IMR-90 (cell line): ENCODE measurements at regions not wholly inside any gene's neighbourhood (a gene's known extent, or its start where the extent isn't known, plus 50 kb on each side); places are given as distances from the start of the nearest gene placed in this dataset.

ENCODE experiments used
- ATAC-seq: fragments of 200-7000 bp; cut with Tn5 transposase; 2 replicates; pipeline ENCODE4 v1.9.1; 2020; ENCODE audit warnings: low read depth, mild to moderate bottlenecking, moderate library complexity
- BruUV-seq: library from RNA; stranded (reverse); fragments of 400-500 nt; replicated peaks from 2 replicates; lab custom pipeline; 2021; lab: Mats Ljungman, UMichigan
- CTCF ChIA-PET: fragments of 300-600 bp; formaldehyde crosslinking; extraction: SDS; loops from one replicate; lab custom pipeline; 2021; ENCODE audit warnings: antibody characterized with exemption; lab: Yijun Ruan, JAX
- POLR2A ChIA-PET: fragments of 300-600 bp; sonication (Branson Sonifier 250); formaldehyde crosslinking; loops from one replicate; lab custom pipeline; 2022; ENCODE audit warnings: antibody characterized with exemption; ENCODE audit not compliant: unreplicated experiment; lab: Charles Lee
- DNase-seq: peaks from one replicate; pipeline ENCODE4 v3.0.0; 2013
- H2AFZ ChIP-seq: replicated peaks from 2 replicates; pipeline ENCODE3; 2013; ENCODE audit warnings: low read length, mild to moderate bottlenecking; ENCODE audit not compliant: poor library complexity
- H2AK5ac ChIP-seq: 2 replicates; pipeline ENCODE4 v1.6.1; 2013; ENCODE audit warnings: low read depth, low read length, inconsistent platforms
- H2AK9ac ChIP-seq: replicated peaks from 2 replicates; pipeline ENCODE3; 2013; ENCODE audit warnings: mild to moderate bottlenecking, low read depth, low read length, moderate library complexity; ENCODE audit not compliant: poor library complexity
- H2BK120ac ChIP-seq: 2 replicates; pipeline ENCODE4 v1.6.1; 2013; ENCODE audit warnings: low read depth, low read length, inconsistent platforms
- H2BK15ac ChIP-seq: 3 replicates; pipeline ENCODE4 v1.6.1; 2013; ENCODE audit warnings: low read depth, low read length, inconsistent platforms
- H2BK20ac ChIP-seq: 2 replicates; pipeline ENCODE4 v1.6.1; 2013; ENCODE audit warnings: low read depth, mild to moderate bottlenecking, inconsistent platforms, low read length, moderate library complexity
- H2BK5ac ChIP-seq: 2 replicates; pipeline ENCODE4 v1.6.1; 2013; ENCODE audit warnings: mild to moderate bottlenecking, low read depth, low read length, inconsistent platforms; ENCODE audit not compliant: poor library complexity, severe bottlenecking
- H3K14ac ChIP-seq: replicated peaks from 2 replicates; pipeline ENCODE4 v1.6.1; 2013; ENCODE audit warnings: low read depth, low read length, inconsistent platforms
- H3K18ac ChIP-seq: 2 replicates; pipeline ENCODE4 v1.6.1; 2013; ENCODE audit warnings: low read depth, low read length, control low read depth
- H3K23ac ChIP-seq: 2 replicates; pipeline ENCODE4 v1.6.1; 2013; ENCODE audit warnings: low read depth, low read length, inconsistent platforms
- H3K27ac ChIP-seq: 2 replicates; pipeline ENCODE4 v1.5.1; 2013; ENCODE audit warnings: mild to moderate bottlenecking, control low read depth, low read length; ENCODE audit not compliant: insufficient read depth
- H3K27me3 ChIP-seq: 2 replicates; pipeline ENCODE4 v1.6.1; 2013; ENCODE audit warnings: low read length; ENCODE audit not compliant: control insufficient read depth, insufficient read depth
- H3K36me3 ChIP-seq: 2 replicates; pipeline ENCODE4 v1.6.1; 2013; ENCODE audit warnings: low read length, mixed read lengths; ENCODE audit not compliant: control insufficient read depth, insufficient read depth
- H3K4ac ChIP-seq: 2 replicates; pipeline ENCODE4 v1.6.1; 2013; ENCODE audit warnings: low read depth, low read length, inconsistent platforms
- H3K4me1 ChIP-seq: 2 replicates; pipeline ENCODE4 v1.6.1; 2013; ENCODE audit warnings: low read length, mixed read lengths; ENCODE audit not compliant: control insufficient read depth, insufficient read depth
- H3K4me2 ChIP-seq: 2 replicates; pipeline ENCODE4 v1.6.1; 2013; ENCODE audit warnings: low read depth, mild to moderate bottlenecking, control low read depth, low read length, moderate library complexity
- H3K4me3 ChIP-seq: 2 replicates; pipeline ENCODE4 v1.5.1; 2013; ENCODE audit warnings: low read depth, mild to moderate bottlenecking, control low read depth, low read length, moderate library complexity; ENCODE audit not compliant: insufficient read depth
- H3K56ac ChIP-seq: 2 replicates; pipeline ENCODE4 v1.6.1; 2013; ENCODE audit warnings: low read length, inconsistent platforms; ENCODE audit not compliant: insufficient read depth; ENCODE audit errors: extremely low read depth
- H3K79me1 ChIP-seq, 2 experiments: 2 replicates each; pipeline ENCODE4 v1.6.1; 2013; ENCODE audit warnings: low read length in 2 of 2, inconsistent platforms in 1 of 2, low read depth in 1 of 2
- H3K9ac ChIP-seq: 2 replicates; pipeline ENCODE4 v1.6.1; 2013; ENCODE audit warnings: low read depth, low read length, control low read depth
- H3K9me1 ChIP-seq: 2 replicates; pipeline ENCODE4 v1.6.1; 2013; ENCODE audit warnings: low read length, inconsistent platforms; ENCODE audit not compliant: insufficient read depth
- H3K9me3 ChIP-seq: 2 replicates; pipeline ENCODE4 v1.6.1; 2013; ENCODE audit warnings: low read length; ENCODE audit not compliant: control insufficient read depth, insufficient read depth
- H4K20me1 ChIP-seq: 2 replicates; pipeline ENCODE4 v1.6.1; 2013; ENCODE audit warnings: low read length, inconsistent platforms; ENCODE audit not compliant: insufficient read depth
- H4K5ac ChIP-seq: 2 replicates; pipeline ENCODE4 v1.6.1; 2013; ENCODE audit warnings: mild to moderate bottlenecking, low read depth, low read length, control low read depth
- H4K8ac ChIP-seq, 2 experiments: 2 replicates each; pipeline ENCODE4 v1.6.1; 2013; ENCODE audit warnings: low read depth in 2 of 2, low read length in 2 of 2, control low read depth in 1 of 2, inconsistent platforms in 1 of 2
- H4K91ac ChIP-seq: 2 replicates; pipeline ENCODE4 v1.6.1; 2013; ENCODE audit warnings: low read depth, low read length, inconsistent platforms; ENCODE audit not compliant: insufficient read depth
- CHD1 ChIP-seq: IDR thresholded peaks from 2 replicates; pipeline ENCODE4 v1.6.1; 2012; ENCODE audit warnings: low read depth, low read length, improper control_type of control experiment
- NFE2L2 ChIP-seq: fragments of 150-350 bp; IDR thresholded peaks from 2 replicates; pipeline ENCODE4 v1.6.1; 2016; ENCODE audit warnings: low read depth, mild to moderate bottlenecking, low read length
- RCOR1 ChIP-seq: IDR thresholded peaks from 2 replicates; pipeline ENCODE4 v1.6.1; 2012; ENCODE audit warnings: mild to moderate bottlenecking, low read length, improper control_type of control experiment; ENCODE audit not compliant: insufficient replicate concordance
- WGBS, 2 experiments: methylation state at CpG; one replicate each; pipeline versions ENCODE4 v1.1.5 to v1.1.7; 2013; ENCODE audit warnings: missing lambda C conversion rate in 2 of 2; ENCODE audit not compliant: insufficient read length in 1 of 2; ENCODE audit errors: extremely low coverage in 2 of 2; 5-methylcytosine and 5-hydroxymethylcytosine counted together
- dilution Hi-C: fragments of 300-500 bp; cut with HindIII; formaldehyde crosslinking; loops from one replicate; pipeline ENCODE4 v1.14.3; 2018; ENCODE audit warnings: low sequenced_read_pairs; ENCODE audit not compliant: unreplicated experiment
- in situ Hi-C: fragments of 300-500 bp; cut with MboI; formaldehyde crosslinking; loops from 3 replicates; pipeline ENCODE4 v1.14.3; 2019; ENCODE audit warnings: low sequenced_read_pairs, inconsistent platforms, mixed read lengths
- intact Hi-C: fragments of 100-400 bp; cut with micrococcal nuclease; formaldehyde crosslinking; loops from 2 replicates; pipeline ENCODE4 v1.10.0; 2022
- TF ChIP-seq, protein P1 (sequence below): conservative IDR thresholded peaks from 2 replicates; pipeline ENCODE4 v1.5.1; 2012; ENCODE audit warnings: mild to moderate bottlenecking, low read depth, low read length, improper control_type of control experiment
- TF ChIP-seq, protein P2 (sequence below): fragments of 150-350 bp; IDR thresholded peaks from 2 replicates; pipeline ENCODE4 v1.6.1; 2016; ENCODE audit warnings: low read depth, mild to moderate bottlenecking, low read length, moderate library complexity, borderline replicate concordance

DNA sequence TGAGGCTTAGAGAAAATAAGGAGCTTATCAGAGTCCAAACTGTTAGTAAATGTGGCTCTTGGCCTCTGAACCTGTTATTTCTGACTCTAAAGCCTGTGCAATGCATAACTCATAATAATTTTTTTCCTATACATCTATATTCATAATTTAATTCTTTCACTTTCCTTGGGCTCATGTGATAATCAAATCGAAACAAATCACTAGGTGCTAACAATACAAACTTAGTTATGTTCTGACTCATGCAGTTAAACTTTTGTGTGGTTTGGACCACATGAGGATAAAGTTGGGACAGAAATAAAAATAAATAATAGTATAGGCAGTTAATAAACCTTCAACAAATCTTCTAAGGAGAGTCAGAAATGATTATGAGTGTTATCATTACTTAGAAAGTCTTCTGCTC, 1629.0 kb downstream of the OLFM4 start:
- Histone ChIP-seq H3K9ac (no peak overlapping the region), H3K4me2 (no peak overlapping the region), H4K20me1 (no peaks in the 10 kb centered on the region), H4K91ac (no peak overlapping the region), H3K4me3 (no peak overlapping the region), H3K56ac (no peak overlapping the region), H4K8ac (no peak overlapping the region), H3K36me3 (no peaks in the 10 kb centered on the region), H2AK9ac (no peak overlapping the region), H2BK15ac (no peak overlapping the region), H3K27ac (no peak overlapping the region), H2AK5ac (no peak overlapping the region), H2BK120ac (no peak overlapping the region), H3K18ac (no peak overlapping the region), H3K79me1 (no peaks in the 10 kb centered on the region), H2BK20ac (no peak overlapping the region), H2BK5ac (no peak overlapping the region), H3K23ac (no peak overlapping the region), H2AFZ (no peak overlapping the region), H3K4me1 (no peaks in the 10 kb centered on the region), H3K9me1 (no peaks in the 10 kb centered on the region), H3K4ac (no peak overlapping the region), H3K14ac (no peak overlapping the region), H3K27me3 (no peaks in the 10 kb centered on the region), H4K5ac (no peak overlapping the region), H3K9me3 (peaks cover 13% of the 10 kb centered on the region)
- no peak for DNase-seq
- WGBS, 2 experiments: no CpG with 5 or more reads among the region's 1 CpG
- in situ Hi-C loops: no loop called here
- dilution Hi-C loops: no loop called here
- no peak for TF ChIP-seq RCOR1
- TF ChIP-seq, protein P1, sequence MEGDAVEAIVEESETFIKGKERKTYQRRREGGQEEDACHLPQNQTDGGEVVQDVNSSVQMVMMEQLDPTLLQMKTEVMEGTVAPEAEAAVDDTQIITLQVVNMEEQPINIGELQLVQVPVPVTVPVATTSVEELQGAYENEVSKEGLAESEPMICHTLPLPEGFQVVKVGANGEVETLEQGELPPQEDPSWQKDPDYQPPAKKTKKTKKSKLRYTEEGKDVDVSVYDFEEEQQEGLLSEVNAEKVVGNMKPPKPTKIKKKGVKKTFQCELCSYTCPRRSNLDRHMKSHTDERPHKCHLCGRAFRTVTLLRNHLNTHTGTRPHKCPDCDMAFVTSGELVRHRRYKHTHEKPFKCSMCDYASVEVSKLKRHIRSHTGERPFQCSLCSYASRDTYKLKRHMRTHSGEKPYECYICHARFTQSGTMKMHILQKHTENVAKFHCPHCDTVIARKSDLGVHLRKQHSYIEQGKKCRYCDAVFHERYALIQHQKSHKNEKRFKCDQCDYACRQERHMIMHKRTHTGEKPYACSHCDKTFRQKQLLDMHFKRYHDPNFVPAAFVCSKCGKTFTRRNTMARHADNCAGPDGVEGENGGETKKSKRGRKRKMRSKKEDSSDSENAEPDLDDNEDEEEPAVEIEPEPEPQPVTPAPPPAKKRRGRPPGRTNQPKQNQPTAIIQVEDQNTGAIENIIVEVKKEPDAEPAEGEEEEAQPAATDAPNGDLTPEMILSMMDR: no peak
- no peak for TF ChIP-seq CHD1
- no peak for TF ChIP-seq NFE2L2
- TF ChIP-seq, protein P2, sequence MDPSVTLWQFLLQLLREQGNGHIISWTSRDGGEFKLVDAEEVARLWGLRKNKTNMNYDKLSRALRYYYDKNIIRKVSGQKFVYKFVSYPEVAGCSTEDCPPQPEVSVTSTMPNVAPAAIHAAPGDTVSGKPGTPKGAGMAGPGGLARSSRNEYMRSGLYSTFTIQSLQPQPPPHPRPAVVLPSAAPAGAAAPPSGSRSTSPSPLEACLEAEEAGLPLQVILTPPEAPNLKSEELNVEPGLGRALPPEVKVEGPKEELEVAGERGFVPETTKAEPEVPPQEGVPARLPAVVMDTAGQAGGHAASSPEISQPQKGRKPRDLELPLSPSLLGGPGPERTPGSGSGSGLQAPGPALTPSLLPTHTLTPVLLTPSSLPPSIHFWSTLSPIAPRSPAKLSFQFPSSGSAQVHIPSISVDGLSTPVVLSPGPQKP: no peak
- POLR2A ChIA-PET: no interaction called here
- CTCF ChIA-PET: no interaction called here
- no peak for ATAC-seq
- intact Hi-C loops: no loop called here
- no TSS peak for BruUV-seq
